Endothelial cell of umbilical vein (primary cell): ENCODE measurements at regions not wholly inside any gene's neighbourhood (a gene's known extent, or its start where the extent isn't known, plus 50 kb on each side); places are given as distances from the start of the nearest gene placed in this dataset.

Source experiments
- BruUV-seq: library from RNA; stranded (reverse); fragments of 400-500 nt; replicated peaks from 2 replicates; lab custom pipeline; 2021; lab: Mats Ljungman, UMichigan
- CTCF ChIA-PET: fragments of 300-600, 350-600 bp; sonication (Branson Sonifier 250); formaldehyde crosslinking; loops from one replicate; lab custom pipeline; 2021; ENCODE audit warnings: antibody characterized with exemption, inconsistent platforms; lab: Charles Lee
- POLR2A ChIA-PET: fragments of 300-600, 350-600 bp; sonication (Branson Sonifier 250); formaldehyde crosslinking; loops from one replicate; lab custom pipeline; 2021; ENCODE audit warnings: antibody characterized with exemption, inconsistent platforms; lab: Charles Lee
- DNase-seq: peaks from one replicate; pipeline ENCODE4 v3.0.0-alpha.2; 2011; ENCODE audit warnings: low read depth, low spot score
- FAIRE-seq: peaks from 2 replicates; lab custom pipeline; 2011; peaks lifted over from hg19 to GRCh38; lab: Jason Lieb, UNC
- H2AFZ ChIP-seq: 2 replicates; pipeline ENCODE4 v1.6.0; 2012; ENCODE audit warnings: low read depth, low read length, control low read depth, inconsistent platforms
- H3K27ac ChIP-seq: 2 replicates; pipeline ENCODE4 v1.5.1; 2011; ENCODE audit warnings: low read depth, mild to moderate bottlenecking, control low read depth, low read length, moderate library complexity; ENCODE audit not compliant: insufficient read depth
- H3K27me3 ChIP-seq, 2 experiments: 2 replicates each; pipeline versions ENCODE4 v1.6.0 to v1.6.1; 2011; ENCODE audit warnings: low read length in 2 of 2, mixed read lengths in 1 of 2; ENCODE audit not compliant: control insufficient read depth in 2 of 2, insufficient read depth in 2 of 2
- H3K36me3 ChIP-seq, 2 experiments: 2 replicates in 1 of 2; 3 replicates in 1 of 2; pipeline ENCODE4 v1.5.1; 2011; ENCODE audit warnings: low read length in 2 of 2, mild to moderate bottlenecking in 1 of 2, moderate library complexity in 1 of 2; ENCODE audit not compliant: control insufficient read depth in 2 of 2, insufficient read depth in 2 of 2; ENCODE audit errors: extremely low read depth in 1 of 2
- H3K4me1 ChIP-seq: 3 replicates; pipeline ENCODE4 v1.5.1; 2011; ENCODE audit warnings: mild to moderate bottlenecking, low read length; ENCODE audit not compliant: control insufficient read depth, insufficient read depth; ENCODE audit errors: extremely low read depth
- H3K4me2 ChIP-seq: 2 replicates; pipeline ENCODE4 v1.6.1; 2011; ENCODE audit warnings: low read length, control low read depth, mixed read lengths; ENCODE audit not compliant: insufficient read depth
- H3K4me3 ChIP-seq, 3 experiments: fragments of 200-600 bp in 1 of 3; sonication (generic), shearing (Covaris generic) in 1 of 3; replicated peaks in 1 of 3; 2 replicates each; pipeline ENCODE4 v1.5.1; 2011 to 2016; ENCODE audit warnings: control low read depth in 3 of 3, low read length in 3 of 3, mild to moderate bottlenecking in 2 of 3, inconsistent platforms in 1 of 3, low read depth in 1 of 3, moderate library complexity in 1 of 3; ENCODE audit not compliant: insufficient read depth in 1 of 3
- H3K79me2 ChIP-seq: 2 replicates; pipeline ENCODE4 v1.6.0; 2012; ENCODE audit warnings: low read length, inconsistent platforms; ENCODE audit not compliant: control insufficient read depth, insufficient read depth
- H3K9ac ChIP-seq: replicated peaks from 2 replicates; pipeline ENCODE3; 2011; ENCODE audit warnings: low read length, control low read depth; ENCODE audit not compliant: insufficient read depth; ENCODE audit errors: extremely low read depth
- H3K9me1 ChIP-seq: replicated peaks from 3 replicates; pipeline ENCODE4 v1.6.0; 2011; ENCODE audit warnings: mild to moderate bottlenecking, low read length; ENCODE audit not compliant: control insufficient read depth, insufficient read depth; ENCODE audit errors: extremely low read depth
- H3K9me3 ChIP-seq: replicated peaks from 2 replicates; pipeline ENCODE4 v1.5.1; 2012; ENCODE audit warnings: low read length, inconsistent platforms; ENCODE audit not compliant: control insufficient read depth, insufficient read depth
- H4K20me1 ChIP-seq: replicated peaks from 2 replicates; pipeline ENCODE3; 2011; ENCODE audit warnings: mild to moderate bottlenecking, low read length; ENCODE audit not compliant: control insufficient read depth, insufficient read depth; ENCODE audit errors: extremely low read depth
- CTCF ChIP-seq, 2 donors: IDR thresholded peaks; 1 replicate in 1 of 2; 2 replicates in 1 of 2; pipeline ENCODE4 v1.5.1; 2011; ENCODE audit warnings: low read length in 2 of 2, mild to moderate bottlenecking in 2 of 2, moderate library complexity in 2 of 2, control low read depth in 1 of 2, inconsistent platforms in 1 of 2, low read depth in 1 of 2; ENCODE audit not compliant: insufficient read depth in 1 of 2; ENCODE audit errors: extremely low read depth in 1 of 2
- EZH2 ChIP-seq: IDR thresholded peaks from 2 replicates; pipeline ENCODE4 v1.6.1; 2012; ENCODE audit warnings: borderline replicate concordance, low read depth, mild to moderate bottlenecking, moderate library complexity, low read length, inconsistent platforms; ENCODE audit not compliant: severe bottlenecking
- FOS ChIP-seq: IDR thresholded peaks from 2 replicates; pipeline ENCODE4 v1.6.1; 2011; ENCODE audit warnings: mild to moderate bottlenecking, low read length, moderate library complexity, borderline replicate concordance; ENCODE audit not compliant: insufficient read depth
- GATA2 ChIP-seq: IDR thresholded peaks from 2 replicates; pipeline ENCODE4 v1.7.0; 2011; ENCODE audit warnings: low read depth, mild to moderate bottlenecking, moderate library complexity, mixed read lengths, low read length; ENCODE audit not compliant: insufficient read length, insufficient read depth
- JUN ChIP-seq: IDR thresholded peaks from 2 replicates; pipeline ENCODE4 v1.6.1; 2011; ENCODE audit warnings: borderline replicate concordance, low read depth; ENCODE audit not compliant: insufficient read length, insufficient read depth
- MAX ChIP-seq: IDR thresholded peaks from 2 replicates; pipeline ENCODE4 v1.6.1; 2011; ENCODE audit not compliant: insufficient read depth, insufficient read length
- MYC ChIP-seq: IDR thresholded peaks from one replicate; pipeline ENCODE4 v1.6.1; 2011; ENCODE audit warnings: mild to moderate bottlenecking, low read depth, low read length
- POLR2A ChIP-seq: IDR thresholded peaks from 2 replicates; pipeline ENCODE4 v1.6.1; 2012; ENCODE audit warnings: low read depth, mild to moderate bottlenecking, control low read depth, low read length
- POLR2AphosphoS5 ChIP-seq: IDR thresholded peaks from 2 replicates; pipeline ENCODE4 v1.6.1; 2012; ENCODE audit warnings: low read depth, mild to moderate bottlenecking, control low read depth, low read length, moderate library complexity; ENCODE audit not compliant: insufficient read depth
- dilution Hi-C: fragments of 300-500 bp; cut with MboI; formaldehyde crosslinking; loops from one replicate; pipeline ENCODE4 v1.15.0; 2019; ENCODE audit warnings: low sequenced_read_pairs; ENCODE audit not compliant: extremely low pct_ligation_motif_present
- intact Hi-C: fragments of 100-400 bp; cut with micrococcal nuclease; formaldehyde crosslinking; loops from one replicate; pipeline ENCODE4 v1.10.0; 2022

- no peak overlapping the region for H3K4me3 ChIP-seq
- CTCF ChIA-PET, result no interaction called here
- intact Hi-C loops (no loop called here), dilution Hi-C loops (no loop called here)
- TF ChIP-seq JUN (no peak), POLR2AphosphoS5 (no peak), MAX (no peak), FOS (no peak), GATA2 (no peak), POLR2A (no peak), CTCF (IDR thresholded peaks at IDR 0.05; ENCODE audit: extremely low read depth in 1 of 2, insufficient read depth in 1 of 2, low read depth in 1 of 2, low read length in 2 of 2) (no peak), MYC (no peak), EZH2 (no peak)
- FAIRE-seq, result no peak
- no peak overlapping the region for H3K27ac ChIP-seq
- POLR2A ChIA-PET, result no interaction called here
- H4K20me1 ChIP-seq, result no peaks in the 10 kb centered on the region
- no peak overlapping the region for H3K4me2 ChIP-seq
- no peaks in the 10 kb centered on the region for H3K27me3 ChIP-seq
- H3K4me1 ChIP-seq, result no peaks in the 10 kb centered on the region
- no peaks in the 10 kb centered on the region for H3K9me1 ChIP-seq
- H3K36me3 ChIP-seq, result no peaks in the 10 kb centered on the region
- no peak overlapping the region for H3K9ac ChIP-seq
- H2AFZ ChIP-seq, result no peak overlapping the region
- DNase-seq, result no peak
- H3K9me3 ChIP-seq, result peaks cover 2% of the 10 kb centered on the region
- no TSS peak for BruUV-seq
- no peaks in the 10 kb centered on the region for H3K79me2 ChIP-seq
Observed at GRCh38 chr7:51689547-51689946, 372.9 kb upstream of the COBL start.
